HepG2 (cell line): ENCODE measurements at regions not wholly inside any gene's neighbourhood (a gene's known extent, or its start where the extent isn't known, plus 50 kb on each side); places are given as distances from the start of the nearest gene placed in this dataset.

Experiments
- ATAC-seq: fragments of 200-7000 bp; cut with Tn5 transposase; 3 replicates; pipeline ENCODE4 v1.9.1; 2020; ENCODE audit warnings: mild to moderate bottlenecking, moderate library complexity
- BruUV-seq: library from RNA; stranded (reverse); fragments of 400-500 nt; replicated peaks from 2 replicates; lab custom pipeline; 2021; lab: Mats Ljungman, UMichigan
- CTCF ChIA-PET: fragments of 300-600 bp; formaldehyde crosslinking; extraction: SDS; loops from one replicate; lab custom pipeline; 2021; ENCODE audit warnings: low total read pairs, inconsistent platforms, low intra/inter-chr PET ratio; lab: Yijun Ruan, JAX
- POLR2A ChIA-PET: fragments of 350-600 bp; sonication (Branson Sonifier 250); formaldehyde crosslinking; loops from one replicate; lab custom pipeline; 2020; ENCODE audit warnings: antibody characterized with exemption, inconsistent platforms; lab: Yijun Ruan, JAX
- DNase-seq: peaks from one replicate; pipeline ENCODE4 v3.0.0-alpha.2; 2015; ENCODE audit warnings: low spot score
- FAIRE-seq: peaks from 3 replicates; lab custom pipeline; 2011; peaks lifted over from hg19 to GRCh38; lab: Jason Lieb, UNC
- H2AFZ ChIP-seq: one replicate; pipeline ENCODE4 v1.6.1; 2011; ENCODE audit warnings: low read length, inconsistent platforms
- H3K27ac ChIP-seq: fragments of 300-600 bp; 3 replicates; pipeline ENCODE4 v1.8.0; 2011; ENCODE audit warnings: mixed run types, mild to moderate bottlenecking, mixed read lengths, low read length, inconsistent platforms; ENCODE audit not compliant: insufficient read depth; ENCODE audit errors: extremely low read length
- H3K27me3 ChIP-seq, 2 experiments: fragments of 200-600 bp in 1 of 2; 2 replicates in 1 of 2; 3 replicates in 1 of 2; pipeline versions ENCODE4 v1.6.0 to v1.8.0; 2011; ENCODE audit warnings: low read length in 2 of 2, mild to moderate bottlenecking in 2 of 2, moderate library complexity in 2 of 2, inconsistent platforms in 1 of 2; ENCODE audit not compliant: insufficient read depth in 2 of 2, control insufficient read depth in 1 of 2
- H3K36me3 ChIP-seq, 2 experiments: fragments of 200-600 bp in 1 of 2; replicated peaks in 1 of 2; 2 replicates in 1 of 2; 3 replicates in 1 of 2; pipeline versions ENCODE4 v1.5.1 to v1.8.0; 2011; ENCODE audit warnings: low read length in 2 of 2, inconsistent platforms in 1 of 2; ENCODE audit not compliant: insufficient read depth in 2 of 2, control insufficient read depth in 1 of 2
- H3K4me1 ChIP-seq: 2 replicates; pipeline ENCODE4 v1.5.1; 2012; ENCODE audit warnings: low read length, inconsistent platforms; ENCODE audit not compliant: insufficient read depth
- H3K4me2 ChIP-seq: 2 replicates; pipeline ENCODE4 v1.6.0; 2011; ENCODE audit warnings: low read depth, low read length, inconsistent platforms
- H3K4me3 ChIP-seq, 3 experiments: fragments of 200-600 bp in 1 of 3; sonication (generic), shearing (Covaris generic) in 1 of 3; replicated peaks in 1 of 3; 2 replicates each; pipeline ENCODE4 v1.5.1; 2011 to 2016; ENCODE audit warnings: low read length in 3 of 3, inconsistent platforms in 2 of 3, low read depth in 2 of 3, mild to moderate bottlenecking in 2 of 3, control low read depth in 1 of 3, mixed read lengths in 1 of 3; ENCODE audit not compliant: insufficient read depth in 1 of 3
- H3K79me2 ChIP-seq: one replicate; pipeline ENCODE4 v1.6.1; 2011; ENCODE audit warnings: low read length, inconsistent platforms; ENCODE audit not compliant: insufficient read depth
- H3K9ac ChIP-seq: 2 replicates; pipeline ENCODE4 v1.6.0; 2011; ENCODE audit warnings: mild to moderate bottlenecking, low read depth, low read length, inconsistent platforms; ENCODE audit not compliant: insufficient read depth
- H3K9me3 ChIP-seq: 2 replicates; pipeline ENCODE4 v1.5.1; 2012; ENCODE audit warnings: mild to moderate bottlenecking, low read length
- H4K20me1 ChIP-seq: 2 replicates; pipeline ENCODE4 v1.6.0; 2011; ENCODE audit warnings: inconsistent platforms, mild to moderate bottlenecking, low read length, moderate library complexity; ENCODE audit not compliant: insufficient read depth
- DMAP1 ChIP-seq: IDR thresholded peaks from 2 replicates; pipeline ENCODE4 v1.6.1; 2016
- KDM5A ChIP-seq: fragments of 200-600 bp; sonication (generic); IDR thresholded peaks from 2 replicates; pipeline ENCODE4 v1.7.0; 2018; ENCODE audit warnings: antibody characterized with exemption, mild to moderate bottlenecking, low read length, borderline replicate concordance
- KLF16 ChIP-seq, 2 experiments: sonication (generic) in 1 of 2; formaldehyde crosslinking in 1 of 2; IDR thresholded peaks; 2 replicates each; pipeline versions ENCODE4 v1.6.1 to v1.8.0; 2016 to 2023; ENCODE audit warnings: missing genetic modification reagents in 2 of 2, missing compliant biosample characterization in 1 of 2
- POLR2AphosphoS5 ChIP-seq: IDR thresholded peaks from 2 replicates; pipeline ENCODE4 v1.6.1; 2012; ENCODE audit warnings: low read depth, low read length
- SIN3B ChIP-seq: fragments of 150-350 bp; IDR thresholded peaks from 2 replicates; pipeline ENCODE4 v1.6.1; 2014; ENCODE audit warnings: low read length
- UBTF ChIP-seq: sonication (generic); formaldehyde crosslinking; IDR thresholded peaks from 2 replicates; pipeline ENCODE4 v1.4.0; 2020; ENCODE audit warnings: mild to moderate bottlenecking, missing genetic modification reagents
- ZNF251 ChIP-seq: sonication (generic); formaldehyde crosslinking; IDR thresholded peaks from 2 replicates; pipeline ENCODE4 v1.9.0; 2021; ENCODE audit warnings: mild to moderate bottlenecking, missing genetic modification reagents
- ZNF644 ChIP-seq: IDR thresholded peaks from 2 replicates; pipeline ENCODE4 v1.6.1; 2016; ENCODE audit warnings: low read depth
- ZSCAN20 ChIP-seq: sonication (generic); formaldehyde crosslinking; IDR thresholded peaks from 2 replicates; pipeline ENCODE4 v1.4.0; 2020; ENCODE audit warnings: missing genetic modification reagents, mild to moderate bottlenecking, borderline replicate concordance
- WGBS: methylation state at CpG from one replicate; pipeline ENCODE4 v1.1.6; 2017; ENCODE audit warnings: low lambda C conversion rate; 5-methylcytosine and 5-hydroxymethylcytosine counted together
- in situ Hi-C: cut with HindIII; loops from 2 replicates; pipeline ENCODE4 v1.10.0; 2017; ENCODE audit warnings: low pct_unique_long_range_greater_than_20kb; ENCODE audit not compliant: extremely low pct_ligation_motif_present
- intact Hi-C: fragments of 100-400 bp; cut with micrococcal nuclease; formaldehyde crosslinking; loops from one replicate; pipeline ENCODE4 v1.10.0; 2022; ENCODE audit not compliant: unreplicated experiment

GRCh38 chr4:36485885-36486284 lies 204.5 kb downstream of the DTHD1 start:
- in situ Hi-C loops (no loop called here), intact Hi-C loops (no loop called here)
- DNase-seq (no peak), FAIRE-seq (no peak), ATAC-seq (no peak)
- Histone ChIP-seq H3K9ac (no peak overlapping the region), H4K20me1 (no peaks in the 10 kb centered on the region), H3K4me3 (no peak overlapping the region), H3K79me2 (no peaks in the 10 kb centered on the region), H2AFZ (no peak overlapping the region), H3K9me3 (no peaks in the 10 kb centered on the region), H3K27ac (no peak overlapping the region), H3K27me3 (no peaks in the 10 kb centered on the region), H3K4me1 (no peaks in the 10 kb centered on the region), H3K4me2 (no peak overlapping the region), H3K36me3 (no peaks in the 10 kb centered on the region)
- WGBS = 1% methylated on average over 3 of the region's 3 CpGs
- no TSS peak for BruUV-seq
- ChIA-PET CTCF (no interaction called here), POLR2A (no interaction called here)
- no peak for TF ChIP-seq ZNF251 (CRISPR knock-in tag)
- no peak for TF ChIP-seq ZSCAN20 (CRISPR knock-in tag)
- no peak for TF ChIP-seq DMAP1
- no peak for TF ChIP-seq SIN3B
- TF ChIP-seq KLF16 (CRISPR knock-in tag; IDR thresholded peaks at IDR 0.05) = no peak
- TF ChIP-seq POLR2AphosphoS5 = no peak
- no peak for TF ChIP-seq KDM5A
- no peak for TF ChIP-seq UBTF (CRISPR knock-in tag)
- TF ChIP-seq ZNF644 (CRISPR knock-in tag) = no peak
